Breast epithelium (tissue), 3 donors: ENCODE measurements at regions not wholly inside any gene's neighbourhood (a gene's known extent, or its start where the extent isn't known, plus 50 kb on each side); places are given as distances from the start of the nearest gene placed in this dataset.

ENCODE experiments used
- CTCF ChIP-seq, 3 donors: fragments of 450-650 bp; IDR thresholded peaks; one replicate each; pipeline ENCODE4 v1.5.1; 2016 to 2017; ENCODE audit warnings: antibody characterized with exemption in 3 of 3, mild to moderate bottlenecking in 3 of 3, moderate library complexity in 3 of 3
- POLR2A ChIP-seq: fragments of 450-650 bp; IDR thresholded peaks from one replicate; pipeline ENCODE4 v1.6.1; 2016; ENCODE audit warnings: antibody characterized with exemption, mild to moderate bottlenecking, moderate library complexity

GRCh38 chr6:139553916-139554315, 179.5 kb upstream of the CITED2 start:
- TF ChIP-seq CTCF (IDR thresholded peaks at IDR 0.05), result no peak
- TF ChIP-seq POLR2A, result no peak
